ENCODE measurements at regions not wholly inside any gene's neighbourhood (a gene's known extent, or its start where the extent isn't known, plus 50 kb on each side); places are given as distances from the start of the nearest gene placed in this dataset.

GRCh38 chr10:61061923-61062504 is 118.0 kb upstream of the RHOBTB1 start:
- no peak for TF ChIP-seq CTCF (IDR thresholded peaks at IDR 0.05; ENCODE audit: poor library complexity)
- TF ChIP-seq EZH2 (IDR thresholded peaks at IDR 0.05; ENCODE audit: borderline replicate concordance) = no peak
